ENCODE measurements at regions not wholly inside any gene's neighbourhood (a gene's known extent, or its start where the extent isn't known, plus 50 kb on each side); places are given as distances from the start of the nearest gene placed in this dataset.
"Not testable (repeated sequence)": the region's sequence is repeated elsewhere in the genome, so short reads cannot be mapped to it uniquely, and the experiment has no call there.

GRCh38 chr17:5896215-5896614, 174.0 kb upstream of the WSCD1 start:
- no peak overlapping the region for H3K4me3 ChIP-seq (ENCODE audit: control insufficient read depth, low read depth, low read length)
- no peak for DNase-seq (ENCODE audit: low read depth)
- TF ChIP-seq CTCF (IDR thresholded peaks at IDR 0.05; ENCODE audit: control insufficient read depth, insufficient read depth, low read depth, low read length, missing control alignments), result no peak

- no peak for TF ChIP-seq CTCF (IDR thresholded peaks at IDR 0.05; ENCODE audit: control insufficient read depth, insufficient read depth, low read depth, low read length, missing control alignments)
- DNase-seq (ENCODE audit: low read depth), result no peak
- no peak overlapping the region for H3K4me3 ChIP-seq (ENCODE audit: control insufficient read depth, low read depth, low read length)
These were observed 172.8 kb upstream of the WSCD1 start for GRCh38 chr17:5897275-5897911.

- DNase-seq (ENCODE audit: low read depth); H3K4me3 ChIP-seq (ENCODE audit: control insufficient read depth, low read depth, low read length): not testable (repeated sequence)
These were observed 172.2 kb upstream of the WSCD1 start for GRCh38 chr17:5897981-5898380.

GRCh38 chr17:5898406-5898805, 171.8 kb upstream of the WSCD1 start:
- no peak for DNase-seq (ENCODE audit: low read depth)
- H3K4me3 ChIP-seq (ENCODE audit: control insufficient read depth, low read depth, low read length), result no peak overlapping the region
- TF ChIP-seq CTCF (IDR thresholded peaks at IDR 0.05; ENCODE audit: control insufficient read depth, insufficient read depth, low read depth, low read length, missing control alignments), result no peak

GRCh38 chr17:5899496-5900195, 170.5 kb upstream of the WSCD1 start:
- DNase-seq (ENCODE audit: low read depth), result no peak
- H3K4me3 ChIP-seq (ENCODE audit: control insufficient read depth, low read depth, low read length), result no peak overlapping the region
- no peak for TF ChIP-seq CTCF (IDR thresholded peaks at IDR 0.05; ENCODE audit: control insufficient read depth, insufficient read depth, low read depth, low read length, missing control alignments)

GRCh38 chr17:5901731-5902130, 168.4 kb upstream of the WSCD1 start:
- H3K4me3 ChIP-seq (ENCODE audit: control insufficient read depth, low read depth, low read length), result no peak overlapping the region
- no peak for DNase-seq (ENCODE audit: low read depth)
- no peak for TF ChIP-seq CTCF (IDR thresholded peaks at IDR 0.05; ENCODE audit: control insufficient read depth, insufficient read depth, low read depth, low read length, missing control alignments)
